ENCODE measurements at regions not wholly inside any gene's neighbourhood (a gene's known extent, or its start where the extent isn't known, plus 50 kb on each side); places are given as distances from the start of the nearest gene placed in this dataset.

DNA sequence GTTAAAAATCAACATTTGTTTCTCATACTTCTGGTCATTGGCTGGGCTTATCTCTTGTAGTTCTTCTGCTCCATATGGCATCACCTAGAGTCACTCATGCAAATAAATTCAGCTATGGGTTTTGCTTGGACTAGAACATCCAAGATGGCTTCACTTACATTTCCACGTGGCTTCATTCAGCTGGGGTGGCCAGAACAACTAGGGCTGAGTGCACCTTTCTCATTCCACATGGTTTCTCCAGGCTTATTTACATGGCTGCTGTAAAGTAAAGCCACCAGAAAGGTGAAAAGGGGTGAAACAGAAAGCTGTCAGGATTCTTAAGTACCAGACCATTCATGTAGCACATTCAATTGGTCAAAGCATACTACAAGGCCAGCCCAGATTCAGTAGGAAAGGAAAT is 151.1 kb upstream of the BMP2 start:
- no peak for DNase-seq

- DNase-seq: no peak
Observed at GRCh38 chr20:6614836-6615235, 152.7 kb upstream of the BMP2 start.

GRCh38 chr20:6613280-6613861 is 154.1 kb upstream of the BMP2 start:
- DNase-seq: no peak

- no peak for DNase-seq
Observed at GRCh38 chr20:6612606-6612923, 154.9 kb upstream of the BMP2 start.

- DNase-seq: no peak
Observed at GRCh38 chr20:6611911-6612605, 155.4 kb upstream of the BMP2 start.

DNA sequence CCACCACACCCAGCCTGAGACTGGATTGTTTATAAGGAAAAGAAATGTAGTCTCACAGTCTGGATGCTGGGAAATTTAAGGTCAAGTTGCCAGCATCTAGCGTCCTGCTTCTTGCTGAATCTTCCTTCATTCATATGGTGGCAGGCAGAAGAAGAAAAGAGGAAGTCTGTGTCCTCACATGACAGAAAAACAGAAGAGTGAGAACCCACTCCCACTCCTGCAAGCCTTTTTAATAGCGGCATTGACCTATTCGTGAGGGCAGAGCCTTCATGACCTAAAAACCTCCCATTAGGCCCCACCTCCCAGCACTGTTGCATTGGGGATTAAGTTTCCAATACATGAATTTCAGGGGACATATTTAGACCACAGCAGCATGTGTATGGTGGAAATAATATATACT is 160.8 kb upstream of the BMP2 start:
- DNase-seq: no peak

DNA sequence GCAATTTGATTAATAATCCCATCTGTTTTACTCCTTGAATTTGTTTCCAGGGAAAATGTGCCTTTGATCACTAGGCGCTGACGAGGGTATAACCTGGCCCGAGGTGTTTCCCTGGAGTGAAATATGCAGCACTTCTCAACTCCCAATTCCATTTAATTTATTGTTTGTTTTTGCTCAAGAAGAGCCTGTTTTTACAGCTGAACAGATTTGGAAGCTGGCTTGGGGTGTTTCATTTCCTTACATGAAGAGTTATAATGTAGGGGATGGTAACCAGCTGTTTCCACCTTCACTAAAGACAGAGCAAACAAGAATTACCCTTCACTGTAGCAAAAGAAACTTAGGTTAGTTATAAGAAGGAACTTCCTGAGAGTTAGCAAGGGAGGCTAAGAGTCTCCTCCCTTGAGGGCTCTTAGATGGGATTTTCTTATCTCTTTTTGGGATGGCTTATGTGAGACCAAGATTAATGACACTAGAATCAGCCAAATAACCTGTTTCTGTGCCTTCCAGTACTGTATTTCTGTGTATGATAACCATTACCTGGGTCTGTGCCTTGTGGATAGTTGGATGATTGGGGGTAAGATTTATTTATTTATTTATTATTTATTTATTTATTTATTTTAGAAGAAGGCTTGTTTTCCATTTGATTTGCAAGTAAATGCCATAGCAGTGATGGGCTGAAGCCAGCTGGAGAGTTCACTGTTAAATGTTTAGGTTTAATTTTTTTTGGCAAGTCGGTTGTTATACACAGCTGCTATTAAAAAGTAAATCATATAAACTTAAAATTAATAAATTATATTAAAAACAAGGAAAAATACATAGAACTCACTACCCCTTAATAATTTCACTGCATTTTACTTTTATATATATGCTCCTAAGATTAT is 162.2 kb upstream of the BMP2 start:
- no peak for DNase-seq

- DNase-seq: no peak
Observed at GRCh38 chr20:6604179-6604578, 163.3 kb upstream of the BMP2 start.

DNA sequence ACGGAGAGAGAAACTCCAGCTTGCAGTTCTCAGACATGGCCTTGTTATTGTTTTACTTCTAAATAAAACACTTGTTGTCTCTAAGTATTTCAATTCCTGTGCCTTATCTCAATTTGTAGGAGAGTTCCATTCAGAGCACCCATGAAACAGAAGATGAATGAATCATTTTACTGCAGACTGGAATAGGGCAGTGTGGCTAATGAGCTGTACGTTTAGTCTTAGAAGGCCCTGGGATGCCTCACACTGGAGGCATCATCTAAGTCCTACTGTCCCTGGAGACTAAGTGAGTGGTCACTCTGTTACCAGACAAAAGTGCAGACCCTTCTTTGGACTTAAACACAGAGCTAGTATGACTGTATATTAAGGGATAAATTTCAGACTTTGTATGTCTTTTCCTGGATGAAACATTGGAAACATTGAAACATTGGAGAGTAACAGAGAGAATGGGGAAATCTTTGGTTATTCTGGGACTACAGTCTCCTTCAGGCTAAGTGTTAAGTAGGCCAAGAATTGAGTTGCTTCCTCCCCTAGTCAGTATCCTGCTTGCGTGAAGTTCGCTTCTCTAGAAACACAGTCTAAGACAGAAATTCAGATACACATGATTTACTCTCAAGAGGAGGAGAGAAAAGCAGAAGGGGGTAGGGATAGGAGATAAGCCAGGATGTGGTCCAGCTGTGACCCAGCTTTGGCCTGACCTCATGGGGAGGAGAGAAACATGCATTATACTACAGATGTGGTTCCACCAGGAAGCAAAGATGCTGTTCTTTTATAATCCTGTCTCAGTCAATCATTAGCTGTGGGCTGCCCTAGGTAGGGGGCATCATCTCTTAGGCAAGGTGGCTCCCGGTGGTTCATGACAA is 167.4 kb upstream of the BMP2 start:
- no peak for DNase-seq

DNA sequence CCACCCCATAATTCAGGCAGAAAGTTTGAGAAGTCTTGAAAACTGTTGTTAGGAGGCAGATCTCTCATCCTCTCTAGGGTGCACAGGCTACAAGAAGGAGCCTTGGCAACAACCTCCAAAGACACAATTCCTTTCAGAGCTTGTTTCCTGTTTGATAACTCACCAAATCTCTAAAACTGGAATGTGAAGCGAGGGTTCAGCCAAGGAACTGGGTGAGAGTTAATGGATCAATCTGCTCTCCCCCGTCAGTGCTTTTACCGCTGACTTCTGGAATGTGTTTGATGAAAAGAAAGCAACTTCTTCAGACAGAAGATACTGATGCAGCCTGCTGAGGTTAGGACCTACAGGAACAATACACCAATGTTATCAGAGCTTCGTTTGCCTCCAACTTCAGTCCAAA is 171.8 kb upstream of the BMP2 start:
- no peak for DNase-seq

- no peak for DNase-seq
Observed at GRCh38 chr20:6590891-6591637, 176.4 kb upstream of the BMP2 start.

- no peak for DNase-seq
Observed at GRCh38 chr20:6588296-6588695, 179.2 kb upstream of the BMP2 start.

- peak in 17 of 58 donors; percentile 0 to 38 (median 7) for DNase-seq
Observed at GRCh38 chr20:6583134-6583738, 184.2 kb upstream of the BMP2 start.

DNA sequence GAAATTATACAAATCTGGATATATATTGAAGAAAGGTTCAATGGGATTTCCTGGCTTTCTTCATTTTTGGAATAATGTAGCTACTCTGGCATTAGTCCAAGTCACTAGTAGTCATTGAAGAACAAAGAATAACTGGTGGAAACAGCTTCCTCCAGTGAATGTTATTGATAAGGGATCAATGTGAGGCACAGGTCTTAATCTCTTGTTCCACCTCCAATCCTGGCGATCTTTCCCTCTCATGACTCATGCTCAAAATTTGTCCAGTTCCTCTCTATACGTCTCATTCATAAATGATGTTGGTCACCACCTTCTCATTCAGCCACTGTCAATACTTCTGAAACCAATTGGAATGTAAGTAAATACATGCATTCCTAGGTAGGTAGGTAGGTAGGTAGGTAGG is 185.0 kb upstream of the BMP2 start:
- no peak for DNase-seq

DNA sequence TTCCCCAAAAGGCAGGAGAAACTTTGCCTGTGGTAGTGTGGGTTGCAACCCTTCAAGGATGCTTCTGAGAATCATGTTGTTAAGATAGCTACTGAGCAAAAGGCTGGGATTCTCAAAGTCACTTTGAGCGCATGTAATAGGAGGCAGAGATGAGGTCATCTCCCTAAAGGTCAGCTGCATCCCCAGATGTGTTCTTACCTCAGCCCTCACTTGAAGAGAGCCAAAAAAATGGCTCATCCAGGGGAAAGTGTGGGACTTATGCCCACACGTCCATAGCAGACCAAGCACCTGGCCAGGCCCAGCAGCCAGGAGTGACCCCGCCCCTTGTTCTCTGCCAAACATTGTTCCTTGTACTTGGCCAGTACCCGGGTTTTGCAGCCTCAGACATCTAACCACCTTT is 187.0 kb upstream of the BMP2 start:
- no peak for DNase-seq

DNA sequence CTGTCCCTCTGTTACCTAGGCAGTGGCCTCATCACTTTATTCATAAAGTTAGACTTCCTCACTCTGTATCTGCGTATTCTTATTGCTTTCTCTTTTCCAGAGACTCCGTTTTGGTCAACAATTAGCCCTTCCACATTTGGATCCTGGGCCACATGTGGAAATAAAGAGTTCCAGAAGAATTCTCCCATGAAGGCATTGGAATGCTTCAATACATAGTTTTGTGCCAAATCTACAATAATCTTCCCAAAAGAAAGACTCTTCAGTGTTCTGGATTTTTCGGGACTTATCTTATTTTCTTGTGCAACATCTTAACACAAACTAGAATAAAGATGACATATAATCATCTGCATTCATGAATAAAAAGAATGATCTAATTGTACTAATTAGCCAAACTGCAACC is 187.7 kb upstream of the BMP2 start:
- no peak for DNase-seq

DNA sequence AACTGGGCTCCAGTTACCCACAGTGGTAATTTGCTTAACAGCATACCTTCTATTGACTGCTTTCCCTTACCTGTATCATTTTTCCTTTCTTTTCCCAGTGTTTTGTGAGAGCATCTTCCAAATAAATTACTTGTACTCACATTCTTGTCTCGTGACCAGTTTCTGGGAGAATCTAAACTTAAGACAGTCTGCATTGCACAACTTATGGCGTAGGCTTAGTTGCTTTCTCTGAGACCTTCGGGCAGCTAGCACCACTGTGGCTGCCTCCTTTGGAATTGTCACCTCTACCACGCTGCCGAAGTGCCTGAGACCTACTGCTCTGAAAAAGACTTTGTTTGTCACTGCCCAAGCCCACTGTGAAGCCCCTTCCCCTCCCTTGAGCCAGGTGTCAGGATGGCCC is 188.1 kb upstream of the BMP2 start:
- no peak for DNase-seq

- no peak for DNase-seq
Observed at GRCh38 chr20:6577451-6577850, 190.0 kb upstream of the BMP2 start.

- DNase-seq: no peak
Observed at GRCh38 chr20:6576726-6577125, 190.8 kb upstream of the BMP2 start.

DNA sequence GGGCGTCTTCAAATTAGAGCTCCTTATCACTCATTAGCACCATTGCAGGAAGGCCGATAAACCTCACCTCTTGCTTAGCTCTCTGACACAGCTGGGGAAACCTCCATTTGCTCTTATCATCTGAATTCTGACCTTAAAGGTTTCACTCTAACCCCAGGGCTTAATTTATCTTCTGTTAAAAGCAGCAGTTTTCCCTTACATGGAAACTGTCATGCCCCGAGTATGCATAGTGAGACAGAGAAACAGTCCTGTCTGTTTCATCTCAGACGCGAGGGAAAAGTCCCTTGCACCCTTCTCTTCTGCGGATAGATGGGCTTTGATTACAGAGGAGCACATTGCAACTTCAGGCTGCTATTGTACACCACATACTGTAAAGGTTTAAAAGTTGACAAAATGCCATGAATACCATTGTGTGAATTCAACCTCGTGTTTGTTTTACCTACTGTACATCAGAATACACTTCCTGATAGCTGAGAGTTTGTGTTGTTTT is 191.5 kb upstream of the BMP2 start:
- no peak for DNase-seq

All from anterior cingulate cortex (tissue), 58 donors.